ENCODE measurements at regions not wholly inside any gene's neighbourhood (a gene's known extent, or its start where the extent isn't known, plus 50 kb on each side); places are given as distances from the start of the nearest gene placed in this dataset.

DNA sequence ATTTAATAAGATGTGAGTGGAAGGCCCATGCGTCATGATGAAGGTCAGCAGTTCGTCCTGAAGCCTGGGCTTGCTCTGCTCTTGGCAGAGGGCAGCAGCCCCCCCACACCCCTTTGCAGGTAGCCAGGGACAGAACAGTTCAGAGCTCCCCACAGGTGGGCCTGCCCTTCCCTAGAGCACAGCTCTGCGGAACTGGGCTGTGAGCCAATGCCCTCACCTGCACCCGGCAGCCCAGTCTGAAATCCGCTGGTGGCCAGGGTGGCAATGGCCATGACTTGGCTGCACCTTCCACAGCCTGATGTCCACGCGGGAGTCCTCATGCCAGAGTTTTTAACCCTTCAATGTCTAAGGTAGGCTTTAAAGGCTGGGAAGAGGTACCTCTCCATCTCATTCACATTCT lies 136.7 kb downstream of the ACKR3 start:
- CTCF ChIA-PET = no interaction called here
- TF ChIP-seq, protein P1, sequence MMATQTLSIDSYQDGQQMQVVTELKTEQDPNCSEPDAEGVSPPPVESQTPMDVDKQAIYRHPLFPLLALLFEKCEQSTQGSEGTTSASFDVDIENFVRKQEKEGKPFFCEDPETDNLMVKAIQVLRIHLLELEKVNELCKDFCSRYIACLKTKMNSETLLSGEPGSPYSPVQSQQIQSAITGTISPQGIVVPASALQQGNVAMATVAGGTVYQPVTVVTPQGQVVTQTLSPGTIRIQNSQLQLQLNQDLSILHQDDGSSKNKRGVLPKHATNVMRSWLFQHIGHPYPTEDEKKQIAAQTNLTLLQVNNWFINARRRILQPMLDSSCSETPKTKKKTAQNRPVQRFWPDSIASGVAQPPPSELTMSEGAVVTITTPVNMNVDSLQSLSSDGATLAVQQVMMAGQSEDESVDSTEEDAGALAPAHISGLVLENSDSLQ (IDR thresholded peaks at IDR 0.05) = no peak
- TF ChIP-seq ELF4 (IDR thresholded peaks at IDR 0.05) (no peak), TARDBP (IDR thresholded peaks at IDR 0.05) (no peak), NFRKB (IDR thresholded peaks at IDR 0.05) (no peak), HDGF (IDR thresholded peaks at IDR 0.05; ENCODE audit: borderline replicate concordance) (no peak), SP1 (IDR thresholded peaks at IDR 0.05) (no peak), FOXM1 (IDR thresholded peaks at IDR 0.05; ENCODE audit: borderline replicate concordance) (no peak), ARNT (IDR thresholded peaks at IDR 0.05) (no peak), ZNF384 (IDR thresholded peaks at IDR 0.05) (no peak), LEF1 (IDR thresholded peaks at IDR 0.05; ENCODE audit: borderline replicate concordance) (no peak), L3MBTL2 (conservative IDR thresholded peaks at IDR 0.05) (no peak), FOXA1 (IDR thresholded peaks at IDR 0.05) (no peak), FOXK2 (IDR thresholded peaks at IDR 0.05) (no peak), BHLHE40 (IDR thresholded peaks at IDR 0.05; ENCODE audit: borderline replicate concordance) (no peak), CTBP1 (IDR thresholded peaks at IDR 0.05; ENCODE audit: borderline replicate concordance) (no peak), SUZ12 (IDR thresholded peaks at IDR 0.05) (no peak)
- DNase-seq (ENCODE audit: extremely low spot score) = no peak
- POLR2A ChIA-PET = no interaction called here

GRCh38 chr2:236706803-236707202 lies 137.2 kb downstream of the ACKR3 start:
- TF ChIP-seq ARNT (IDR thresholded peaks at IDR 0.05) = no peak
- TF ChIP-seq CTBP1 (IDR thresholded peaks at IDR 0.05; ENCODE audit: borderline replicate concordance) = 0 out of 2 replicates have a peak, but pooled peaks have one; percentile 1
- DNase-seq (ENCODE audit: extremely low spot score) = no peak
- ChIA-PET CTCF (no interaction called here), POLR2A (no interaction called here)

- no peak for TF ChIP-seq CTBP1 (IDR thresholded peaks at IDR 0.05; ENCODE audit: borderline replicate concordance)
- TF ChIP-seq FOXA1 (IDR thresholded peaks at IDR 0.05) = no peak
- no peak for TF ChIP-seq ELF4 (IDR thresholded peaks at IDR 0.05)
- no peak for TF ChIP-seq NFRKB (IDR thresholded peaks at IDR 0.05)
- TF ChIP-seq FOXM1 (IDR thresholded peaks at IDR 0.05; ENCODE audit: borderline replicate concordance) = no peak
- no peak for TF ChIP-seq LEF1 (IDR thresholded peaks at IDR 0.05; ENCODE audit: borderline replicate concordance)
- TF ChIP-seq BHLHE40 (IDR thresholded peaks at IDR 0.05; ENCODE audit: borderline replicate concordance) = no peak
- TF ChIP-seq SP1 (IDR thresholded peaks at IDR 0.05) = no peak
- TF ChIP-seq TARDBP (IDR thresholded peaks at IDR 0.05) = no peak
- CTCF ChIA-PET = no interaction called here
Observed at GRCh38 chr2:236711440-236711839, 141.8 kb downstream of the ACKR3 start.

DNA sequence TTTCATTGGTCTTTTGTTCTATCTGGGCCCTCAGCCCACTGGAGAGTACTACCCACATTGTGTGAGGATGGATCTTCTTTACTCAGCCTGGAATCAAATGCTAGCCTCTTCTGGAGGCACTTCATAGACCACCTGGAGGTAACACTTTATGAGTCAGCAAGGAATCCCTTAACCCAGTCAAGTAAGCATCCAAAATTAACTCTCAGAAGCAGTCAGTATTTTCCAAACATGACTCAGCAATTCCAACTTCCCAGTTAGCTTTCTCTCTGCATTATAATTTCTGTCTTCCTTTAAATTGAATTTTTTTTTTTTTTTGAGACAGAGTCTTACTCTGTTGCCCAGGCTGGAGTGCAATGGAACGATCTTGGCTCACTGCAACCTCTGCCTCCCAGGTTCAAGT lies 142.7 kb downstream of the ACKR3 start:
- DNase-seq (ENCODE audit: extremely low spot score) = no peak
- POLR2A ChIA-PET = no interaction called here
- CTCF ChIA-PET = no interaction called here

More at GRCh38 chr2:236711440-236711839, 141.8 kb downstream of the ACKR3 start:
- DNase-seq (ENCODE audit: extremely low spot score) = no peak
- POLR2A ChIA-PET = no interaction called here

DNA sequence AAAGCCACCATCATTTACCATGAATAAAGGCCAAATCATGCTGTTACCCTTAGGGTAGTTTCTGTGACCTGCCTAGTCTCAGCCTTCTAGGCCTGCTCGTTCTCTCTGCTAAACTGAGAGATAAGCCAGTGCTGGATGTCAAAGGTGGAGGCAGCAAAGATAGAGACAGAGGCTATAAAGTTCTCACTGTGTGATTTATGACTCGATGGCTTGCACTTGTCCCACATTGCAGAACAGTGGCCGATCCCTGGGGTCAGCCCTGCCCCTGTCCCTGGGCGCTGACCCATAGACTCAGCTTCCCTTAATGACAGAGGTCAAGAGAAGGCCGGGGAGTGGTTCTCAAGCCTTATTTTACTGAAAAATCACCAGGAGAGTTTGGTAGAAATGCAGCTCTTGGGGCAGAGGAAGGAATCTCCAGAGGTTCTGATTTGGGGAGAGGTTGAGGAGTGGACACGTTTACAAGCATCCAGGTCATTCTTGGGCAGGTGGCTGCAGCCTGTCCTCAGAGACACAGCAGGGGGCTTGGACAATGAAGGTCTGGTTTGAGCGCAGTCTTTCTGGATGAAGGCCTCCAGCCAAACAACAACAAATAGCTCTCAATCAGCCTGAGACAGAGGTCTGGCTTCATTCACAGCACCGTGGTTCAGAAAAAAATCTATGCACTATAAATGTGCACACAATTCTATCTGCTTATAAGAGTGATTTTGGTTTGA lies 143.5 kb downstream of the ACKR3 start:
- ChIA-PET POLR2A (interaction anchor here (0.6 kb wide), 1 partner anchor 159 kb away, joined by 3 read pairs; no protein-coding TSS in a partner anchor), CTCF (no interaction called here)
- TF ChIP-seq, protein P1 (IDR thresholded peaks at IDR 0.05) = peak; percentile 33; the same call in 1 of the 2 replicates
- no peak for TF ChIP-seq ZNF384 (IDR thresholded peaks at IDR 0.05)
- no peak for DNase-seq (ENCODE audit: extremely low spot score)

More for the DNA sequence above, 142.7 kb downstream of the ACKR3 start:
- TF ChIP-seq, protein P1 (IDR thresholded peaks at IDR 0.05) = no peak
- TF ChIP-seq NFRKB (IDR thresholded peaks at IDR 0.05) = no peak
- no peak for TF ChIP-seq SP1 (IDR thresholded peaks at IDR 0.05)
- TF ChIP-seq ZNF384 (IDR thresholded peaks at IDR 0.05) = no peak
- no peak for TF ChIP-seq FOXK2 (IDR thresholded peaks at IDR 0.05)
- no peak for TF ChIP-seq FOXA1 (IDR thresholded peaks at IDR 0.05)
- no peak for TF ChIP-seq ARNT (IDR thresholded peaks at IDR 0.05)

DNA sequence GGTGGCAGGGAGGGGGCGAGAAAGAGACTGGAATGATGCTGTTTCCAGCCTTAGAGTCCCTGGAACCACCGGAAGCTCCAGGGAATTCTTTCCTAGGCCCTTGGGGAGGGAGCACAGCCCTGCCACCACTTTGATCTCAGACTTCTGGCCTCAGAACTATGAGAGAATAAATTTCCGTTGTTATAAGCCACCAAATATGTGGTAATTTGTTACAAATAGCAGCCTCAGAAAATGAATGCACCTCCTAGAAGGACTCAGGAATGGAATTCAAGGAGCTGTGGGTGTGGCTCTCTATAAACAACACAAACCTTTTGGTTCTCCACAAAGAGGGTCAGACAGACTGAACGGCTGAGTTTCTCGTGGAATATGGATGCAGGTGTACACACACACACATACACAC lies 144.5 kb downstream of the ACKR3 start:
- no peak for TF ChIP-seq ARNT (IDR thresholded peaks at IDR 0.05)
- TF ChIP-seq NFRKB (IDR thresholded peaks at IDR 0.05) = no peak
- no peak for TF ChIP-seq BHLHE40 (IDR thresholded peaks at IDR 0.05; ENCODE audit: borderline replicate concordance)
- no peak for TF ChIP-seq LEF1 (IDR thresholded peaks at IDR 0.05; ENCODE audit: borderline replicate concordance)
- ChIA-PET CTCF (no interaction called here), POLR2A (no interaction called here)
- no peak for DNase-seq (ENCODE audit: extremely low spot score)

DNA sequence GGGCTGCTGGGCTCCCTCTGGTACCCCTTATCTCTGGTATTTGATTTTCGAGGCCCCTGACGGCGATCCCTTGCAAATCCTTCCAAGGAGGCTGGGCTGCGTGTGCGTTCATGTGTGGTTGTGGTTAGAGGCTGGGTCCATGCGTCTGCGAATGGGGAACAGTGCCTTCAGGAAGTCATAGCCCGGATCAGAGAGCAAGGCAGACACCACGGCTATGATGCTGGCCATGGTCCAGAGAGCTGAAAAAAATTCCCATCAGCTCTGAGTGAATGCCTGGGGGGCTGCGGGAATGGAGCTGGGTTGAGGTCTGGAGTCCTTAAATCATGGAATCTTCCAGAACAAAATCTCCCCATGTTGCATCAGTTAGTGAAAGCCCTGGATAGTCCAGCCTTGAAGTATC lies 145.5 kb downstream of the ACKR3 start:
- no peak for TF ChIP-seq FOXK2 (IDR thresholded peaks at IDR 0.05)
- no peak for TF ChIP-seq FOXM1 (IDR thresholded peaks at IDR 0.05; ENCODE audit: borderline replicate concordance)
- no peak for TF ChIP-seq ARNT (IDR thresholded peaks at IDR 0.05)
- no peak for TF ChIP-seq HDGF (IDR thresholded peaks at IDR 0.05; ENCODE audit: borderline replicate concordance)
- TF ChIP-seq SUZ12 (IDR thresholded peaks at IDR 0.05) = no peak
- TF ChIP-seq, protein P1 (IDR thresholded peaks at IDR 0.05) = no peak
- TF ChIP-seq L3MBTL2 (conservative IDR thresholded peaks at IDR 0.05) = no peak
- TF ChIP-seq NFRKB (IDR thresholded peaks at IDR 0.05) = no peak
- TF ChIP-seq FOXA1 (IDR thresholded peaks at IDR 0.05) = no peak
- TF ChIP-seq TARDBP (IDR thresholded peaks at IDR 0.05) = no peak
- no peak for TF ChIP-seq SP1 (IDR thresholded peaks at IDR 0.05)
- no peak for TF ChIP-seq LEF1 (IDR thresholded peaks at IDR 0.05; ENCODE audit: borderline replicate concordance)
- no peak for TF ChIP-seq ZNF384 (IDR thresholded peaks at IDR 0.05)
- no peak for TF ChIP-seq CTBP1 (IDR thresholded peaks at IDR 0.05; ENCODE audit: borderline replicate concordance)
- TF ChIP-seq ELF4 (IDR thresholded peaks at IDR 0.05) = no peak
- no peak for TF ChIP-seq BHLHE40 (IDR thresholded peaks at IDR 0.05; ENCODE audit: borderline replicate concordance)
- ChIA-PET POLR2A (no interaction called here), CTCF (no interaction called here)
- DNase-seq (ENCODE audit: extremely low spot score) = no peak

Data from HEK293T (cell line).